Fibroblast of mammary gland (primary cell): ENCODE measurements at regions not wholly inside any gene's neighbourhood (a gene's known extent, or its start where the extent isn't known, plus 50 kb on each side); places are given as distances from the start of the nearest gene placed in this dataset.

Experiments
- DNase-seq: peaks from one replicate; pipeline ENCODE4 v3.0.0-alpha.2; 2010; ENCODE audit warnings: low read depth
- H3K4me3 ChIP-seq: 2 replicates; pipeline ENCODE4 v1.5.1; 2011; ENCODE audit warnings: low read depth, mild to moderate bottlenecking, low read length, moderate library complexity; ENCODE audit not compliant: control insufficient read depth
- CTCF ChIP-seq: conservative IDR thresholded peaks from 2 replicates; pipeline ENCODE4 v1.5.1; 2011; ENCODE audit warnings: low read depth, low read length, inconsistent platforms; ENCODE audit not compliant: control insufficient read depth, insufficient read depth

DNA sequence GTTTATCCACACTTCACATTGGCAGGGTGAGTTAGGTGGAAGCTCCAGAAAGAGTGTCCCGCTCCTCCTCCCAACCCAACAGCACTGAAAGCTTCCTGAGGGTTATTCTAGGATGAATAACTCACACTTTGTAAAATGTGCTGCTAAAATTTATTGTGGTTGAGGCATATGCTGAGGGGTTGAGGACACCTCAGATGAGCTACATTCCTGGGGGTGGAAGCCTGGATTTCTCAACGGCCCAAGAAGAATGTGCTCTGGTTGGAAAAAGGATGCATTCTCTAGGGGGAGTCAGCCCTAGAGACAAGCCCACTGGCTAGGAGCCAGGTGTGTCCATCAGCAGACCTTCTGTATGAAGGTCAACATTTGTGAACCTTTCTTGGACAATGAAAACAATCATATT is 91.5 kb upstream of the PDE1C start:
- no peak for TF ChIP-seq CTCF
- DNase-seq, result peak; percentile 67
- H3K4me3 ChIP-seq, result no peak overlapping the region

DNA sequence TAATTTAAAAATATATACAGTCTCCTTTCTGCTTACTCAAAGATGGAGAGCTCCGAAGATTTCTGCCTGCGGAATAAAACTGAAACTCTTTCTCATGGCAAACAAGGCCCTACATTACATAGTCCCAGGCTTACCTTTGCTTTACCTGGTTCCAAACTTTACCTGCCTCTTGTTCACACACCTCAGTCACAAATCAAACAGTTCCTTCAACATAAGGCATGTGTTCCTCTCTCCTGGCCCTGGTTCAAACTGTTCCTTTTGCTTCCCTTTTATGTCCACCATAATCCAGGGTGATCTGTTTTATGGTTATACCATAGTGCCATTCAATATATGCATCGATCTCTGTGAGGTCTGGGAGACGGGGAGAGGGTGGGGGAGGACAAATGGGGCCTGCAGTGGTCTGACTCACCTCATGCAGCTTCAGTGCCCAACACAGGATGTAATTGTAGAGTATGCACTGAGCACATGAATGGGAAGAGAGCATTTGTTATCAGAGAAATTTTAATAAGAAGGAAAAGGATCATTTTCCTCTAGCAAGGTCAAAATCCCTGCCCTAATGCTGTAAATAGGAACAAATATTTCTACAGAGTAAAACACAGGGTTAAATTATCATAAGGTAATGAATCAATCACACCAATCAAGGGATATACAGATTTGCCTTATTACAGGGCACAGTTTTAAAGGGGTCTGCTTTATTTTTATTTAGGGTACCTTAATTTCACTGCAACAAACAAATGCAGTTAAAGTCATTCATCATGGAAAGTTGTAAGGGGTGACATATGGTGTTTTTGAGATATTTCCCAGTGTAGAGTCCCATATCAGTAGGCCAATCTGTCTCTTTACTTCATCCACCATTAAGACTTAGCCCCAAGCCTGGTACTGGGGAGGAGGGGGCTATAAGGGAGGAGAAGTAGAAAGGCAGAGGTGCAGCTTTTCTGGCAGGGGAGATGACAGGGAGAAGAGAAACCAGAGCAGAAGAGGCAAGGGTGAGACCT is 88.8 kb upstream of the PDE1C start:
- TF ChIP-seq CTCF, result no peak
- H3K4me3 ChIP-seq, result no peak overlapping the region
- no peak for DNase-seq

GRCh38 chr7:32158076-32158475 is 87.9 kb upstream of the PDE1C start:
- H3K4me3 ChIP-seq, result no peak overlapping the region
- no peak for TF ChIP-seq CTCF
- no peak for DNase-seq

- peak; percentile 20 for DNase-seq
- H3K4me3 ChIP-seq, result no peak overlapping the region
- no peak for TF ChIP-seq CTCF
These were observed 85.5 kb upstream of the PDE1C start for GRCh38 chr7:32155712-32156111.

DNA sequence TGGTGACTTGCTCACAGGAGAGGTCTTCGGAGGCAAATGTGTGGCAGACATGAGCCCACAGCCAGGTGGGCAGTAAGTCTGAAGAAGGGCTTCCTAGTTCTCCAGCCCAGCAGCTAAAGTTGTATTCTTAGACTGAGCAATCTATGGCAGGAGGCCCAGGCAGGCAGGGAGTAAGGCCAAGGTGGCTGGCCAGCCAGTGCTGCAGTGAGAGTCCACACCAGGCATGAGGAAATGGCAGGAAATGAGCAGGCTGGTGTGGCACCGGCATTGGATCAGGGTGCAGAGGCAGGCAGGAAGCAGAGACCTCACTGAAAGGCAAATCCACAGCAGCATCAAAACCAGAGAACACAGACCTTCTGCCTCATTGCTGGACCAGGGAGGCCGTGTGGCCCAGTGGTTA is 84.6 kb upstream of the PDE1C start:
- DNase-seq, result peak; percentile 29
- TF ChIP-seq CTCF, result no peak
- no peak overlapping the region for H3K4me3 ChIP-seq

GRCh38 chr7:32153006-32153405 is 82.8 kb upstream of the PDE1C start:
- no peak overlapping the region for H3K4me3 ChIP-seq
- TF ChIP-seq CTCF, result no peak
- DNase-seq, result no peak

DNA sequence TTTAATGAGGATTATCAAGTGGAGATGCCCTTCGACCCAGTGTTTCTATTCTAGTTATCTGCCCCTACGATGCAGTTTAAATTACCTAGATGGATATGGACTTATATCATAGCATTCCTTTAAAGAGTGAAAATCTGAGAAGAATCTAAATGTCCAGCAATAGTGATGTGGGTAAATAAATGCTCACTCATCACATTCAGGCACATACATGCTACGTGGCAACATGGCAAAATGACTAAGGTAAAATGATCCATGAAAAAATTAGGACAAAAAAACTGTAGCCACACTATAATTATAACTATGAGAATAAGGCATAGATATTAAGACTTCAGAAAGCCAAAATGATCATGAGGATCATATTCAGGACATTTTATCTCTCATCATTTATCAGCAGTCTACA is 82.4 kb upstream of the PDE1C start:
- no peak for TF ChIP-seq CTCF
- no peak for DNase-seq
- no peak overlapping the region for H3K4me3 ChIP-seq
